H1 (cell line): ENCODE measurements at regions not wholly inside any gene's neighbourhood (a gene's known extent, or its start where the extent isn't known, plus 50 kb on each side); places are given as distances from the start of the nearest gene placed in this dataset.
A peak's percentile ranks its signal among the peaks of the same experiment; 100 is the strongest.

Source experiments
- CTCF ChIA-PET: fragments of 300-600 bp; sonication (Branson Sonifier 250); formaldehyde crosslinking; loops from one replicate; lab custom pipeline; 2021; ENCODE audit not compliant: partially characterized antibody; lab: Charles Lee
- POLR2A ChIA-PET: fragments of 300-600 bp; sonication (Branson Sonifier 250); formaldehyde crosslinking; loops from one replicate; lab custom pipeline; 2021; ENCODE audit warnings: inconsistent platforms; ENCODE audit not compliant: partially characterized antibody; lab: Charles Lee
- DNase-seq, 2 experiments: peaks; one replicate each; pipeline versions ENCODE4 v3.0.0 to v3.0.0-alpha.2; 2010 to 2022; ENCODE audit warnings: low spot score in 2 of 2, low read depth in 1 of 2, mixed read lengths in 1 of 2
- FAIRE-seq: peaks from 2 replicates; lab custom pipeline; 2011; peaks lifted over from hg19 to GRCh38; lab: Jason Lieb, UNC
- H2AFZ ChIP-seq: 2 replicates; pipeline ENCODE4 v1.8.1; 2012; ENCODE audit warnings: low read length, inconsistent platforms
- H2AK5ac ChIP-seq: 2 replicates; pipeline ENCODE4 v1.6.1; 2013; ENCODE audit warnings: low read depth, low read length
- H2BK120ac ChIP-seq: replicated peaks from 2 replicates; pipeline ENCODE3; 2013; ENCODE audit warnings: low read depth, low read length, inconsistent platforms
- H2BK12ac ChIP-seq: 2 replicates; pipeline ENCODE4 v1.6.1; 2013; ENCODE audit warnings: low read depth, low read length
- H2BK15ac ChIP-seq: 2 replicates; pipeline ENCODE4 v1.6.1; 2013; ENCODE audit warnings: low read length
- H2BK20ac ChIP-seq: 2 replicates; pipeline ENCODE4 v1.6.1; 2013; ENCODE audit warnings: low read length
- H2BK5ac ChIP-seq: 2 replicates; pipeline ENCODE4 v1.6.1; 2013; ENCODE audit warnings: low read depth, low read length
- H3K14ac ChIP-seq: 2 replicates; pipeline ENCODE4 v1.6.1; 2013; ENCODE audit warnings: inconsistent platforms; ENCODE audit not compliant: insufficient read length
- H3K18ac ChIP-seq: 2 replicates; pipeline ENCODE4 v1.6.1; 2013; ENCODE audit warnings: low read length; ENCODE audit errors: extremely low read depth
- H3K23ac ChIP-seq: 2 replicates; pipeline ENCODE4 v1.6.1; 2013; ENCODE audit warnings: inconsistent platforms; ENCODE audit not compliant: insufficient read length
- H3K23me2 ChIP-seq: 2 replicates; pipeline ENCODE4 v1.6.1; 2013; ENCODE audit warnings: low read depth, low read length
- H3K27ac ChIP-seq: 2 replicates; pipeline ENCODE4 v1.6.1; 2011; ENCODE audit warnings: low read depth, low read length, inconsistent platforms
- H3K27me3 ChIP-seq, 4 experiments: replicated peaks in 1 of 4; 1 replicate in 1 of 4; 2 replicates in 3 of 4; pipeline versions ENCODE4 v1.6.1 to v1.8.1; 2011 to 2013; ENCODE audit warnings: low read length in 3 of 4, mild to moderate bottlenecking in 3 of 4, inconsistent platforms in 2 of 4, mixed read lengths in 2 of 4, moderate library complexity in 1 of 4; ENCODE audit not compliant: control insufficient read depth in 3 of 4, insufficient read depth in 3 of 4; ENCODE audit errors: extremely low read depth in 1 of 4
- H3K36me3 ChIP-seq, 4 experiments: 2 replicates each; pipeline versions ENCODE4 v1.6.1 to v1.8.1; 2011 to 2013; ENCODE audit warnings: mild to moderate bottlenecking in 4 of 4, low read length in 3 of 4, moderate library complexity in 2 of 4, control low read depth in 1 of 4, inconsistent platforms in 1 of 4; ENCODE audit not compliant: insufficient read depth in 4 of 4, control insufficient read depth in 2 of 4
- H3K4ac ChIP-seq: replicated peaks from 2 replicates; pipeline ENCODE3; 2013; ENCODE audit warnings: low read length, low read depth, mixed read lengths, inconsistent platforms; ENCODE audit not compliant: insufficient read length
- H3K4me1 ChIP-seq, 4 experiments: replicated peaks in 1 of 4; 1 replicate in 1 of 4; 2 replicates in 3 of 4; pipeline versions ENCODE4 v1.6.1 to v1.8.1; 2011 to 2013; ENCODE audit warnings: low read length in 3 of 4, inconsistent platforms in 2 of 4, mixed read lengths in 1 of 4; ENCODE audit not compliant: insufficient read depth in 4 of 4, control insufficient read depth in 3 of 4
- H3K4me2 ChIP-seq, 2 experiments: 2 replicates each; pipeline versions ENCODE4 v1.6.1 to v1.8.1; 2011 to 2013; ENCODE audit warnings: low read depth in 2 of 2, low read length in 2 of 2, control low read depth in 1 of 2, inconsistent platforms in 1 of 2, mild to moderate bottlenecking in 1 of 2; ENCODE audit not compliant: insufficient read depth in 1 of 2
- H3K4me3 ChIP-seq, 4 experiments: fragments of 200-600, 300-600 bp in 1 of 4; sonication (generic), shearing (Covaris generic), sonication (Bioruptor Twin) in 1 of 4; 2 replicates each; pipeline versions ENCODE4 v1.5.1 to v1.8.1; 2011 to 2016; ENCODE audit warnings: low read length in 4 of 4, low read depth in 3 of 4, control low read depth in 2 of 4, inconsistent platforms in 2 of 4, mild to moderate bottlenecking in 2 of 4, mixed read lengths in 1 of 4, moderate library complexity in 1 of 4; ENCODE audit not compliant: insufficient read depth in 2 of 4; ENCODE audit errors: extremely low read depth in 1 of 4
- H3K56ac ChIP-seq: replicated peaks from 2 replicates; pipeline ENCODE3; 2013; ENCODE audit warnings: low read depth, mild to moderate bottlenecking, mixed read lengths, low read length, inconsistent platforms; ENCODE audit not compliant: insufficient read length
- H3K79me1 ChIP-seq: 2 replicates; pipeline ENCODE4 v1.6.1; 2013; ENCODE audit warnings: low read depth, low read length, control low read depth
- H3K79me2 ChIP-seq, 2 experiments: 2 replicates each; pipeline versions ENCODE4 v1.6.1 to v1.8.1; 2012 to 2013; ENCODE audit warnings: low read length in 2 of 2, mild to moderate bottlenecking in 2 of 2, inconsistent platforms in 1 of 2; ENCODE audit not compliant: insufficient read depth in 2 of 2, control insufficient read depth in 1 of 2
- H3K9ac ChIP-seq, 4 experiments: replicated peaks in 1 of 4; 1 replicate in 1 of 4; 2 replicates in 3 of 4; pipeline versions ENCODE4 v1.6.1 to v1.8.1; 2011 to 2013; ENCODE audit warnings: low read depth in 3 of 4, low read length in 3 of 4, control low read depth in 2 of 4, mild to moderate bottlenecking in 2 of 4, moderate library complexity in 2 of 4, inconsistent platforms in 1 of 4; ENCODE audit errors: extremely low read depth in 1 of 4
- H3K9me3 ChIP-seq, 2 experiments: 2 replicates each; pipeline versions ENCODE4 v1.6.1 to v1.8.1; 2012 to 2013; ENCODE audit warnings: mild to moderate bottlenecking in 2 of 2, moderate library complexity in 2 of 2, control low read depth in 1 of 2, inconsistent platforms in 1 of 2, low read depth in 1 of 2, low read length in 1 of 2, mixed read lengths in 1 of 2; ENCODE audit not compliant: insufficient read depth in 2 of 2
- H4K20me1 ChIP-seq, 2 experiments: replicated peaks in 1 of 2; 2 replicates each; pipeline versions ENCODE3 to v1.8.1; 2011 to 2013; ENCODE audit warnings: inconsistent platforms in 2 of 2, low read length in 2 of 2, mild to moderate bottlenecking in 1 of 2; ENCODE audit not compliant: insufficient read depth in 2 of 2, control insufficient read depth in 1 of 2
- H4K5ac ChIP-seq: 2 replicates; pipeline ENCODE4 v1.6.1; 2013; ENCODE audit warnings: low read length, low read depth, mixed read lengths, inconsistent platforms; ENCODE audit not compliant: insufficient read length
- H4K8ac ChIP-seq: 2 replicates; pipeline ENCODE4 v1.8.0; 2013; ENCODE audit warnings: mild to moderate bottlenecking, moderate library complexity, low read length, inconsistent platforms; ENCODE audit not compliant: insufficient read depth; ENCODE audit errors: extremely low read depth
- H4K91ac ChIP-seq: replicated peaks from 2 replicates; pipeline ENCODE3; 2013; ENCODE audit warnings: low read length, mixed read lengths, inconsistent platforms; ENCODE audit not compliant: insufficient read length
- BCL11A ChIP-seq, 2 experiments: IDR thresholded peaks; one replicate each; pipeline ENCODE4 v1.6.1; 2011; ENCODE audit warnings: low read depth in 2 of 2, low read length in 2 of 2, mild to moderate bottlenecking in 2 of 2
- E2F6 ChIP-seq: IDR thresholded peaks from 2 replicates; pipeline ENCODE4 v1.6.1; 2012; ENCODE audit warnings: inconsistent platforms
- WGBS, 2 experiments: shearing (Covaris generic) in 1 of 2; methylation state at CpG; one replicate each; pipeline versions ENCODE4 v1.1.6 to v1.1.7; 2013 to 2015; ENCODE audit warnings: low lambda C conversion rate in 2 of 2, mixed read lengths in 2 of 2, inconsistent platforms in 1 of 2, low coverage in 1 of 2, missing lambda C conversion rate in 1 of 2; ENCODE audit not compliant: insufficient replicate concordance in 2 of 2, insufficient coverage in 1 of 2, insufficient read length in 1 of 2; ENCODE audit errors: extremely low coverage in 1 of 2, missing lambda C conversion rate in 1 of 2; 5-methylcytosine and 5-hydroxymethylcytosine counted together

DNA sequence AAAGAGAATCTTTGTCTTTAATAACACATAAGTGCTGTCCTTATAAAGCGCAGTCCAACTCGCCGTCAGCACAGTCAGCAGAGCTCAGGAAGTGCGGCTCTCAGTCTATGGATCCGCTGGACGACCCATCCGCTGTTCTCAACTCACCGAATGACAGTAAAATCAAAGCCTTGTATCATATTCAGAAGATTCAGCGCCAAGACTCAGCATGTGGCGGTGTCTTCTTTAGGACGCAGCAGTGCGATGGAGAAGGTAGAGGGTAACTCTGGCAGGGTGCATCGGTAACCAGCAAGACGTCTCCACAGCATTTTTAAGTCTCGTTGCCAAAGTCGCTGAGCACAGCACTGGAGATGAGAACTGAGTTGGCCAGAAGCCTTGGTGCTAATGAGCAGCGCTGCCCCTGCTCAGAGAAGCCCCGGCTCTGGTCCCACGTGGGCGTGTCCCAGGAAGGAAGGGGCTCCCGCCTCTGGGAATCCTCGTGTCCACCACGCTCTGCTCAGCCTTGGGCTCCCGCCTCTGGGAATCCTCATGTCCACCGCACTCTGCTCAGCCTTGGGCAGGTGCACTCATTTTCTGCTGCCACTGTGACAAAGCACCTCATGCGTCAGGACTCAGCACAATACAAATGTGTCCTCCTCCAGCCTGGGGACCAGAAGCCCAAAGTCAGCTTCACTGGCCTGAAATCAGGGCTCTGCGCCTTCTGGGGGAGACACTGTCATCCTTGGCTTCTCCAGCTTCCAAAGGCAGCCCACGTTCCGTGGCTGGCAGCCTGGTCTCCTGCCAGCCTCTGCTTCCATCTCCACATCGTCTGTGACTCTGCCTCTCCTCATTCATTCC is 238.0 kb upstream of the SALL3 start:
- no peak for TF ChIP-seq BCL11A (IDR thresholded peaks at IDR 0.05; ENCODE audit: low read depth in 2 of 2, low read length in 2 of 2)
- peak; percentile 47; the same call in 1 of the 2 replicates for TF ChIP-seq E2F6
- no peaks in the 10 kb centered on the region for H3K79me2 ChIP-seq
- no peak overlapping the region for H2AFZ ChIP-seq
- no peak overlapping the region for H2BK12ac ChIP-seq
- H2BK5ac ChIP-seq = no peak overlapping the region
- no peak for FAIRE-seq
- H3K4me3 ChIP-seq = no peak overlapping the region
- no peaks in the 10 kb centered on the region; a peak in 1 of 7 replicates for H3K4me1 ChIP-seq
- no peaks in the 10 kb centered on the region for H3K36me3 ChIP-seq
- ChIA-PET POLR2A (no interaction called here), CTCF (no interaction called here)
- H3K79me1 ChIP-seq = no peaks in the 10 kb centered on the region
- H4K5ac ChIP-seq = no peak overlapping the region
- WGBS, 2 experiments = 91% methylated on average over 28 of the region's 30 CpGs; no CpG with 5 or more reads in 1 of the 2 experiments
- no peak overlapping the region for H3K23ac ChIP-seq
- no peak overlapping the region for H3K4me2 ChIP-seq
- no peak overlapping the region for H3K27ac ChIP-seq
- no peak overlapping the region for H3K4ac ChIP-seq
- no peak overlapping the region for H4K8ac ChIP-seq
- H3K23me2 ChIP-seq = peaks cover 12% of the 10 kb centered on the region; the same call in 1 of the 2 replicates
- no peak overlapping the region for H2BK120ac ChIP-seq
- no peaks in the 10 kb centered on the region for H3K9me3 ChIP-seq
- H3K14ac ChIP-seq = no peak overlapping the region
- peaks cover 0 to 5% of the 10 kb centered on the region in 2 experiments for H4K20me1 ChIP-seq
- no peak overlapping the region for H4K91ac ChIP-seq
- no peaks in the 10 kb centered on the region for H3K27me3 ChIP-seq
- no peak overlapping the region for H2BK20ac ChIP-seq
- no peak overlapping the region for H3K9ac ChIP-seq
- H3K18ac ChIP-seq = no peak overlapping the region
- no peak overlapping the region for H3K56ac ChIP-seq
- no peak overlapping the region for H2AK5ac ChIP-seq
- no peak overlapping the region for H2BK15ac ChIP-seq
- no peak for DNase-seq
